Erythroblast (primary cell): ENCODE measurements at regions not wholly inside any gene's neighbourhood (a gene's known extent, or its start where the extent isn't known, plus 50 kb on each side); places are given as distances from the start of the nearest gene placed in this dataset.

Source experiments
- GATA1 ChIP-seq: IDR thresholded peaks from 2 replicates; pipeline ENCODE4 v1.6.1; 2011; ENCODE audit warnings: low read depth, mild to moderate bottlenecking, control low read depth, low read length, moderate library complexity
- POLR2A ChIP-seq: IDR thresholded peaks from 2 replicates; pipeline ENCODE4 v1.6.1; 2011; ENCODE audit warnings: mild to moderate bottlenecking, low read length

DNA sequence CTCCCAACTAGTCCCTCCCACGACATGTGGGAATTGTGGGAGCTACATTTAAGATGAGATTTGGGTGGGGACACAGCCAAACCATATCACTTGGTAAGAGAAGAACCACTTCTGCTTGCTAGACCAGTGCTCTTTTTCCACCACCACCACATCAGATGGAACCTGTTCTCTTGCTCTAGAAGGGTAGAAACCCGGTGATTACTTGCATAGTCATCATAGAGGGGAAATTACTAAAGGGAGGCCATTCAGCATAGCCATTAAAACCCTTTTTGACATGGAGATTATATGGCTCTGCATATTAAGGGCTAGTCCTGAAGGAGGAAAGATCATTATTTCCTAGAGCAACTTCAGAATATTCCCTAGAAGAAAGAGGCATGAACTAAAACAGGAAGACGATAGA, 1188.0 kb downstream of the CDH11 start:
- TF ChIP-seq POLR2A (no peak), GATA1 (no peak)
